Testis (tissue), 2 donors: ENCODE measurements at regions not wholly inside any gene's neighbourhood (a gene's known extent, or its start where the extent isn't known, plus 50 kb on each side); places are given as distances from the start of the nearest gene placed in this dataset.

Source experiments
- CTCF ChIP-seq, 3 experiments: fragments of 450-650 bp in 2 of 3; fragments of 200-600 bp in 1 of 3; sonication (generic) in 1 of 3; IDR thresholded peaks; one replicate each; pipeline ENCODE4 v1.5.1; 2016 to 2019; ENCODE audit warnings: antibody characterized with exemption in 3 of 3, mild to moderate bottlenecking in 2 of 3, moderate library complexity in 1 of 3
- POLR2A ChIP-seq: fragments of 450-650 bp; IDR thresholded peaks from one replicate; pipeline ENCODE4 v1.6.1; 2017; ENCODE audit warnings: antibody characterized with exemption, mild to moderate bottlenecking, moderate library complexity

GRCh38 chr6:121581327-121581726, 145.9 kb downstream of the GJA1 start:
- TF ChIP-seq CTCF (IDR thresholded peaks at IDR 0.05) (no peak), POLR2A (no peak)
